Psoas muscle (tissue), 7 donors: ENCODE measurements at regions not wholly inside any gene's neighbourhood (a gene's known extent, or its start where the extent isn't known, plus 50 kb on each side); places are given as distances from the start of the nearest gene placed in this dataset.

Experiments
- ATAC-seq, 4 donors: fragments of 200-7000 bp; cut with Tn5 transposase; one replicate each; pipeline ENCODE4 v1.9.1; 2020; ENCODE audit warnings: moderate library complexity in 3 of 4, mild to moderate bottlenecking in 2 of 4
- DNase-seq, 2 donors: peaks; one replicate each; pipeline ENCODE4 v3.0.0-alpha.2; 2020
- H3K27ac ChIP-seq: fragments of 200-600 bp; one replicate; pipeline ENCODE4 v1.8.0; 2022
- H3K27me3 ChIP-seq, 3 donors: fragments of 200-600 bp in 1 of 3; one replicate each; pipeline versions ENCODE4 v1.6.1 to v1.8.0; 2013 to 2022; ENCODE audit warnings: low read length in 2 of 3, mild to moderate bottlenecking in 2 of 3, moderate library complexity in 1 of 3; ENCODE audit not compliant: insufficient read depth in 3 of 3
- H3K36me3 ChIP-seq, 2 donors: fragments of 200-600 bp in 1 of 2; one replicate each; pipeline versions ENCODE4 v1.6.1 to v1.8.0; 2013 to 2022; ENCODE audit warnings: low read depth in 1 of 2, mild to moderate bottlenecking in 1 of 2, moderate library complexity in 1 of 2; ENCODE audit not compliant: insufficient read depth in 1 of 2
- H3K4me1 ChIP-seq: fragments of 200-600 bp; one replicate; pipeline ENCODE4 v1.8.0; 2022
- H3K4me3 ChIP-seq: fragments of 200-600 bp; one replicate; pipeline ENCODE4 v1.8.0; 2022; ENCODE audit warnings: mild to moderate bottlenecking
- H3K9me3 ChIP-seq: fragments of 200-600 bp; one replicate; pipeline ENCODE4 v1.8.0; 2022
- WGBS, 3 donors: extraction: QIAGEN DNeasy Blood & Tissue Kit; methylation state at CpG; one replicate each; pipeline versions ENCODE4 v1.1.6 to v1.1.7; 2013; 5-methylcytosine and 5-hydroxymethylcytosine counted together
- intact Hi-C, 2 donors: fragments of 100-400 bp; cut with DNase I; formaldehyde crosslinking; loops; one replicate each; pipeline versions ENCODE4 v1.11.0 to v1.14.2; 2022
- TF ChIP-seq, protein P1 (sequence below): fragments of 200-600 bp; IDR thresholded peaks from one replicate; pipeline ENCODE4 v1.8.0; 2022; ENCODE audit warnings: antibody characterized with exemption
- donor health status: healthy with polysubstance abuse.
- donor health status: DM: no; HTN: no; CAD: no; lungs with moderate emphysema.
- donor health status: Bipolar disorder and iron deficiency.
- donor health status: healthy.
- donor health status: DM: yes; HTN: yes; CAD: no.
- donor health status: DM: no; HTN: no; CAD: no.
- donor health status: DM: yes; HTN: yes; CAD: no.

DNA sequence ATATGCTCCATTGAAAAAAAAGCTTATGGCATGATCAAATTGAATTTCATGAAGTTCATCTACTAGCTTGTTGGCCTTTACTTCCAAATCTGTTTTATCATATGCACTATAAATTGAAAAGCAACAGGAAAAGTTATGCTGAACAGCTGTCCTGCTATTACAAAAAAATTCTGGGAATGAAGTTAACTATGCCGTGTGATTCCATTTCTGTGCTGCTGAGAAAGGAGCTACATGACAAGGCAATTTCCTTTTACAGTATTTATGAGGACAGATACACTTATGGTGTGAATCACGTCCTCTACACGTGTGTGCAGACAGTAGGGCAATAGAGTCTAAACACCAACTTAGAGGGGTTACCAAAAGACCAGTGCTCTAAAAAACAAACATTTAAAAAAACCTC, 426.5 kb upstream of the AKR1E2 start:
- H3K9me3 ChIP-seq = no peaks in the 10 kb centered on the region
- DNase-seq (no peak), ATAC-seq (no peak)
- H3K27ac ChIP-seq = no peak overlapping the region
- 59 to 74% (median 63%) methylated on average over 3 of the region's 3 CpGs for WGBS, 3 donors
- no peaks in the 10 kb centered on the region for H3K27me3 ChIP-seq
- peaks cover 6% of the 10 kb centered on the region for H3K4me1 ChIP-seq
- TF ChIP-seq, protein P1, sequence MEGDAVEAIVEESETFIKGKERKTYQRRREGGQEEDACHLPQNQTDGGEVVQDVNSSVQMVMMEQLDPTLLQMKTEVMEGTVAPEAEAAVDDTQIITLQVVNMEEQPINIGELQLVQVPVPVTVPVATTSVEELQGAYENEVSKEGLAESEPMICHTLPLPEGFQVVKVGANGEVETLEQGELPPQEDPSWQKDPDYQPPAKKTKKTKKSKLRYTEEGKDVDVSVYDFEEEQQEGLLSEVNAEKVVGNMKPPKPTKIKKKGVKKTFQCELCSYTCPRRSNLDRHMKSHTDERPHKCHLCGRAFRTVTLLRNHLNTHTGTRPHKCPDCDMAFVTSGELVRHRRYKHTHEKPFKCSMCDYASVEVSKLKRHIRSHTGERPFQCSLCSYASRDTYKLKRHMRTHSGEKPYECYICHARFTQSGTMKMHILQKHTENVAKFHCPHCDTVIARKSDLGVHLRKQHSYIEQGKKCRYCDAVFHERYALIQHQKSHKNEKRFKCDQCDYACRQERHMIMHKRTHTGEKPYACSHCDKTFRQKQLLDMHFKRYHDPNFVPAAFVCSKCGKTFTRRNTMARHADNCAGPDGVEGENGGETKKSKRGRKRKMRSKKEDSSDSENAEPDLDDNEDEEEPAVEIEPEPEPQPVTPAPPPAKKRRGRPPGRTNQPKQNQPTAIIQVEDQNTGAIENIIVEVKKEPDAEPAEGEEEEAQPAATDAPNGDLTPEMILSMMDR = no peak
- H3K4me3 ChIP-seq = no peak overlapping the region
- no peaks in the 10 kb centered on the region for H3K36me3 ChIP-seq
- intact Hi-C loops = no loop called here

DNA sequence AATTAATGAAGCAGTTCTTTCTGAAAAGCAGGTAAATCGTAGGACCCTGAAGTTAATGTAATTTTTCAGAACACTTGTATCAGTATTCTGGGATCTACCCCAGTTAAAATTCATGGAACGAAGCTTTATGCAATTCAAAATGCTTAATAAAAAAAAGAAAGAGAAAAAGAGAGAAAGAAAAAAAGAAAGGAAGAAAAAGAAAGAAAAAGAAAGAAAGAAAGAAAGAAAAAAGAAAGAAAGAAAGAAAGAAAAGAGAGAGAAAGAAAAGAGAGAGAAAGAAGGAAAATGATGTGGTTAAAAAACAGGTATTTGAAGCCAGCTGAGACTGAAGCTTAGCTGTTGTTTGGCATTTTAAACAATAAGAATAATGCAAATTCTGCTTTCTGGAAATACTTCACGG, 427.4 kb upstream of the AKR1E2 start:
- DNase-seq = no peak
- H3K27ac ChIP-seq = no peak overlapping the region
- TF ChIP-seq, protein P1 = no peak
- no peaks in the 10 kb centered on the region for H3K36me3 ChIP-seq
- no peak for ATAC-seq
- H3K9me3 ChIP-seq = no peaks in the 10 kb centered on the region
- no peak overlapping the region for H3K4me3 ChIP-seq
- intact Hi-C loops = no loop called here
- no peaks in the 10 kb centered on the region for H3K27me3 ChIP-seq
- WGBS, 3 donors = 93 to 97% (median 97%) methylated on average over 3 of the region's 3 CpGs
- peaks cover 6% of the 10 kb centered on the region for H3K4me1 ChIP-seq

DNA sequence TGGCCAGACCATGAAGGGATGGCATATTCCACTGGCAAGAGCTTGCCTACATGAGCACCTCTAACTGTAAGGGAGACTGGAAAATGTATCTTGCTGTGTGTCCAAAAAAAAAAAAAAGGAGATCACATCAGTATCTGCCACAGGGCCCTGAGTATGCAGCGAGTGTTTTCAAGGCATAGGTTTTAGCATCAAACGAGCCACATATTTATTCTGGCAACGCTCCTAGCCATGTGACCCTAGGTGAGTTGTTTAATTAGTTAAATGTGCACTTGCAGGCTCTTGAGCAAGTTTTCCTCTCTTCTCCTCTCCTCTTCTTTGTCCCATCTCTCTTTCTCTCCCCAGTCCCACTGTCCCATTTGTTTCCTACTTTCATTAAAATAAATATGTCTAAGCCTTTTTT, 428.7 kb upstream of the AKR1E2 start:
- no peak overlapping the region for H3K4me3 ChIP-seq
- no peak for ATAC-seq
- no peak for DNase-seq
- H3K4me1 ChIP-seq = peaks cover 6% of the 10 kb centered on the region
- H3K27ac ChIP-seq = no peak overlapping the region
- TF ChIP-seq, protein P1 = no peak
- WGBS, 3 donors = 87 to 93% (median 88%) methylated on average over 3 of the region's 3 CpGs
- H3K36me3 ChIP-seq = no peaks in the 10 kb centered on the region
- intact Hi-C loops = no loop called here
- H3K27me3 ChIP-seq = no peaks in the 10 kb centered on the region
- H3K9me3 ChIP-seq = no peaks in the 10 kb centered on the region

DNA sequence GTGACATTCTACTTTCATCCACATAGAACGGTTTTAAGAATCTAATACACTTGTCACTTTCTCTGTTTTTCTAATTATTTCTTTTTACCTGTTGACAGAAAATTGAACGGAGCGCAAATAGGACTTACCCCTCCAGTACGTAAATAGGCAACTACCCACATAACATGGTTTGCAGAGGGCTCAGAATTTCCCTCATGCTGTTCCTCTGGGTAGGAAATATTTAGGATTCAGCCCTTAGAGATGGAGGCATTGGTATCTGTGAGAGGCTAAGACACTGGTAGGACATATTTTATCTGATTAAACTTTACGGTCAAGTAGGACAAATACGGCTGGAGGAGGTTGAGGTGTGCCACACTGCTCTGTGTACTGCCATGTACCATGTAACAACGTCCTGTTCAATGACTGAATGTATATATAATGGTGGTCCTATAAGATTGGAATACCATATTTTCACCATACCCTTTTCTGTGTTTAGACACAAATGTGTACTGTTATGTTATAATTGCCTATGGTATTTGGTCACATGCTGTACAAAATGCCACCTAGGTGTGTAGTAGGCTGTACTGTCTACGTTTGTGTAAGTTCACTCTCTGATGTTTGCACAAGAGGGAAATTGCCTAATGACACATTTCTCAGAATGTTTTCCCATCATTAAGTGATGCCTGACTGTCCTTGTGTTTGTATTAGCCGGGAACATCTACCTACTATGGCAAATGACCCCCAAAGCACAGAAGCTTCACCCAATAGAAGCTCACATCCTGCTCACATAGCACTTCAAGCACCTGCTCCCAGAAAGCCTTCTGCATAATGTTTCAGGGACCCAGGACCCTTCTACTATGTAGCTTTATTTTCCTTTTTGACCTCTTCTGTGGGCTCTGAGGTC, 429.4 kb upstream of the AKR1E2 start:
- intact Hi-C loops = no loop called here
- TF ChIP-seq, protein P1 = no peak
- whole genome bisulfite sequencing, 3 donors = 94 to 97% (median 97%) methylated on average over 9 of the region's 9 CpGs

More for the DNA sequence above, 429.4 kb upstream of the AKR1E2 start:
- Histone ChIP-seq H3K27me3 (no peaks in the 10 kb centered on the region), H3K36me3 (no peaks in the 10 kb centered on the region), H3K9me3 (no peaks in the 10 kb centered on the region), H3K4me1 (peaks cover 6% of the 10 kb centered on the region), H3K27ac (no peak overlapping the region), H3K4me3 (no peak overlapping the region)
- ATAC-seq = no peak
- DNase-seq = no peak
